ENCODE measurements at regions not wholly inside any gene's neighbourhood (a gene's known extent, or its start where the extent isn't known, plus 50 kb on each side); places are given as distances from the start of the nearest gene placed in this dataset.

DNA sequence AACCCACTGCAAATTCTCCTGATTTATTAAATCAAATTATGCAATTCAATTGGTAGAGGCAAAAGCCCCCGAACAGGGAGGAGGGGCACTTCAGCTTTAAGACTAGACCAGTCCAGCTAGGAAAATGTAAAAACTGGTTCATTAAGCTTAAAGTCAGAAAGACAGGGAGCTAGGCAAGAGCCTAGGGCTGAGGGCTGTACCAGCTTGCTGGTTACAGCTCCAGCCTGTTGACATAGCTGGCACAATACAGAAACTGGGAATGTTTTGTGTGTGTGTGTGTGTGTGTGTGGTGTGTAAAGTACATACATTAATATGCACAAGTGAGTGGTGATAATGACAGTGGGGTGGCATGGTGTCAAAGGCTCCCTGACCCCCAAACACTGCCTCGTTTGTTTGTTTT lies 307.0 kb upstream of the CELF4 start:
- TF ChIP-seq EZH2 (IDR thresholded peaks at IDR 0.05; ENCODE audit: insufficient read depth, low read length) (no peak), CTCF (IDR thresholded peaks at IDR 0.05; ENCODE audit: insufficient read depth, low read depth, low read length) (no peak)
